GM12892 (cell line): ENCODE measurements at regions not wholly inside any gene's neighbourhood (a gene's known extent, or its start where the extent isn't known, plus 50 kb on each side); places are given as distances from the start of the nearest gene placed in this dataset.

Source experiments
- DNase-seq: peaks from one replicate; pipeline ENCODE4 v3.0.0; 2011; ENCODE audit not compliant: insufficient read length
- FAIRE-seq: peaks from 2 replicates; lab custom pipeline; 2011; peaks lifted over from hg19 to GRCh38; lab: Jason Lieb, UNC
- POLR2A ChIP-seq: IDR thresholded peaks from 2 replicates; pipeline ENCODE4 v1.6.1; 2011; ENCODE audit warnings: low read depth, low read length, control low read depth
- POLR2AphosphoS5 ChIP-seq: IDR thresholded peaks from 2 replicates; pipeline ENCODE4 v1.6.1; 2011; ENCODE audit warnings: low read depth, low read length, control low read depth
- TAF1 ChIP-seq: IDR thresholded peaks from 2 replicates; pipeline ENCODE4 v1.6.1; 2011; ENCODE audit warnings: low read depth, mild to moderate bottlenecking, control low read depth, low read length, borderline replicate concordance

DNA sequence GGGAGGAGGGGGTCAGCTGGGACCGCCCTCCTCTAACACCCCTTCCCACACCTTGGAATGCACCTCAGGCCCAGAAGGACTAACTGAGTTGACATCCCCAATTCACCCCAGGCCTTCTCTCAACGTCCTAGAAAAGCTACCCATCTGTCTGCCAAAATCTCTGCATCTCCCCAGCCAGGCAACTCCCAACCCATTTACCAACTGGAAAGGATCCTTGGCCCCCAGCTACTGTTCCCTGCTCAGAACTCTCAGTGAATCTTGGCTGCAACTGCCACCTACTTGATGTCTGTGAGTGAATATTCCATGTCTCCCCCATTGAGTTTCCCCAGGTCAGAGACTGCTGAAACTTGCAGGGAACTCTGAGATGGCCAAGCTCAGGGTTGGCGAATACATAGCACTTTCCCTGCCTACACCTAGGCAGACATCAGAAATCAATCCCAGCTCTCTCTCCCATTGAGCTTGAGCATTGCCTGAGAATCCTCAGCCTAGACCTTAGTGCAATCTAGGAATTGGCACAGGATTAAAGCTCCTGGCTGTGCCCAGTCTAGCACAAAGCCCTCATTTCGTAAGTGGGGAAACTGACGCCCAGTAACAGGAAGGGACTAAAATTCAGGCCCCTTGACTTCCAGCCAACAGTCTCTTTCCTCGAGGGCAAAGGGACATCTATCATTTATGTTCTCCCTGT lies 71.9 kb upstream of the NCOR2 start:
- TF ChIP-seq POLR2A (no peak), POLR2AphosphoS5 (no peak), TAF1 (no peak)
- no peak for DNase-seq
- FAIRE-seq: no peak

DNA sequence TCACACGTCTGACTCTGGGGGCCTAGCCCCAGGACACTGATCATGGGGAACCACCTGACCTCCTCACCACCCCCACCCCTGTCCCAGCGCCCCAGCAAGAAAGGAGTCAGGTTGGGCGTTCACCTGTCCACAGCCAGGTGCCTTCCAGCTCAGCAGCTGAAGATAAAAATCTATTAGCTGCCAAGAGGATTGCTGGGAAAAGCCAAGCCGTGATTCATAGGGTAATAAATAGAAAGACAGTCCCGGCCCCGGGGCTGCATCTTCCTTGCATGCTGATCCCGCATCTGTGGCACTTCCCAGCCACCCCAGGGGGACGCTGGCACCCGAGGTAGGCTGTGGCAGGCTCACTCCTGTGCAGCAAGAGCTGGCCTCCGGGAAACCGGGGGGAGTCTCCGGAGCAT lies 70.2 kb upstream of the NCOR2 start:
- TF ChIP-seq POLR2AphosphoS5: no peak
- no peak for TF ChIP-seq TAF1
- TF ChIP-seq POLR2A: no peak
- FAIRE-seq (no peak), DNase-seq (no peak)

DNA sequence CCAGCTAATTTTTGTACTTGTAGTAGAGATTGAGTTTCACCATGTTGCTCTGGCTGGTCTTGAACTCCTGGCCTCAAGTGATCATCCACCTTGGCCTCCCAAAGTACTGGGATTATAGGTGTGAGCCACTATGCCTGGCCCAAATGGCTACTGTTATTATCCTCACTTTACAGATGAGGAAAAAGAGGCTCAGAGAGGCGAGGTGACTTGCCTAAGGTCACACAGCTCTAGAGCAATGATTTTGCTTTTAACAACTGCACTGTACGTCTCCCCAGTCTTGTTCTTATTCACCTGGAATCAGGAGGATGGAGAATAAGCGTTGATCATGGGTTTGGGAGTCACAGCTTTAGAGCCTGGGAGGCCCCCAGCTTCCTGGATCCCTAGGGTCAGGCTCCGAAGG lies 69.8 kb upstream of the NCOR2 start:
- no peak for TF ChIP-seq POLR2AphosphoS5
- TF ChIP-seq TAF1: no peak
- TF ChIP-seq POLR2A: no peak
- DNase-seq (no peak), FAIRE-seq (no peak)

DNA sequence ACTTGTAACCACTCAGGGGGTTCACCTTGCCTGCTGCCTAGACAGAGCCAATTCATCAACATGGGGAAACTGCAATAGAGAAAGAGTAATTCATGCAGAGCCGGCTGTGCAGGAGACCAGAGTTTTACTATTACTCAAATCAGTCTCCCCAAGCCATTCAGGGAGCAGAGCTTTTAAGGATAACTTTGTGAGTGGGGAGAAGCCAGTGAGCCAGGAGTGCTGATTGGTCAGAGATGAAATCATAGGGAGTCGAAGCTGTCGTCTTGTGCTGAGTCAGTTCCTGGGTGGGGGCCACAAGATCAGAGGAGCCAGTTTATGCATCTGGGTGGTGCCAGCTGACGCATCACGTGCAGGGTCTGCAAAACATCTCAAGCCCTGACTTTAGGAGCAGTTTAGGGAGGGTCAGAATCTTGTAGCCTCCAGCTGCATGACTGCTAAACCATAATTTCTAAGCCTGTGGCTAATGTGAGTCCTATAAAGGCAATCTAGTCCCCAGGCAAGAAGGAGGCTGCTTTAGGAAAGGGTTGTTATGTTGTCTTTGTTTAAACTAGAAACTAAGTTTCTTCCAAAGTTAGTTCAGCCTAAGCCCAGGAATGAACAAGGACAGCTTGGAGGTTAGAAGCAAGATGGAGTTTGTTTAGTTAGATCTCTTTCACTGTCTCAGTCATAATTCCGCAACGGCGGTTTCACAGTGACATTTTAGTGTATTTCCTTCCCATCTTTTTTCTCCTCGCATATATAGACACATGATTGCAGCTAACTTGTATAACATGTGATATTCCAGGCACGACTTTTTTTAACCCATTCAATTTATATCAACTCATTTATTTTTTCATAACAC lies 68.9 kb upstream of the NCOR2 start:
- no peak for FAIRE-seq
- no peak for DNase-seq

DNA sequence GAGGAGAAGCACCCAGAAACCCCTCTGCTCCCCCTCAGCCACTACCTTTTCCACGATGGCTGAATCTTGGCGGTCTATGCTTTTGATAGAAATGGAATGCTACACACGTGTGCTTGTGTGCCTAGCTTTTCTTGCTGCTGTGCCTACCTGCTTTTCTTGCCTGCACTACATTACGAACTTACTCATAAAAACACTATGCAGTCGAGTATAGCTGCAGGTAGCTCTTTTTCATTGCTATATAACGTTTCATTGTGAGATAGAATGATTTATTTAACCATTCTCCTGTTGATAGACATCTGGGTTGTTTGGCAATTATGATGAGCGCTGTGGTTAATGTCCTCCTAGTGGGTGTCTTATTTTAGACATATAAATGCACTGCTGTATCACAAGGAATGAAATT lies 67.9 kb upstream of the NCOR2 start:
- TF ChIP-seq POLR2A: no peak
- no peak for TF ChIP-seq POLR2AphosphoS5
- no peak for TF ChIP-seq TAF1
- no peak for DNase-seq
- FAIRE-seq: no peak

More for the DNA sequence above, 68.9 kb upstream of the NCOR2 start:
- TF ChIP-seq POLR2A (no peak), TAF1 (no peak), POLR2AphosphoS5 (no peak)

DNA sequence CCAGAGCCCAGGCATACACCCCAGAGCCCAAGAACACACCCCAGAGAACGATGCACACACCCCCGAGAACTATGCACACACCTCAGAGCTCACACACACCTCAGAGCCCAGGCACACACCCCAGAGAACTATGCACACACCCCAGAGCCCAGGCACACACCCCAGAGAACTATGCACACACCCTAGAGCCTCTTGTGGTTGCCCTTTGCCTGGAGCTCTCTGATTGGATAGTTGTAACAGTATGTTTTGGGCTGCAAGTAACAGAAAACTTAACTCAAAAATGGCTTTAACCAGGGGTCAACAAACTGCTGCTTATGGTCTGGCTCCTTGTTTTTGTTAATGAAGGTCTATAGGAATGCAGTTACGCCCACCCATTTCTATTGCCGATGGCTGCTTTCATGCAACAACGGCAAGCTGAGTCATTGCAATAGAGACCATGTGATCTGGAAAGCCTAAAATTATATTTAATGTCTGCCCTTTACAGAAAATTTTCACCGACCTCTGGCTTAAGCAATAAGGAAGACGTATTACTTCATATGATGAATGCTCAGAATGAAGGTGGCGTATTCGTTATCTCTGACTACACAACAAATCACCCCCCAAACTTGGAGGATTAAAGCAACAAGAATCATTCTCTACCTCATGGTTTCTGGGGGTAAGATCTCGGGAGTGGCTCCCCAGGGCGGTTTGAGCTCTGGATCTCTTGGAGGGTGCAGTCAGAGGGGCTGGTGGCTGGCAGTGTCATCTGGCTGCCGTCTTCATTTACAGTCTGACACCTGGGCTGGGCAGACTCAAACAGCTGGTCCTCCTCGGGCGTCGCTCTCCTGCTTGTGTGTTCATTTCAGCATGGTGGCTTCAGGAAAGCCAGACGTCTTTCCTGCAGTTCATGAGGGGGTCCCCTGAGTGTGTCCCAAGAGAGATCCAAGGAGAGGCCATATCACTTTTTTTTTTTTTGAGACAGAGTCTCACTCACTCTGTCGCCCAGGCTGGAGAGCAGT lies 66.3 kb upstream of the NCOR2 start:
- no peak for DNase-seq
- TF ChIP-seq TAF1: no peak
- no peak for TF ChIP-seq POLR2AphosphoS5
- no peak for TF ChIP-seq POLR2A
- no peak for FAIRE-seq

DNA sequence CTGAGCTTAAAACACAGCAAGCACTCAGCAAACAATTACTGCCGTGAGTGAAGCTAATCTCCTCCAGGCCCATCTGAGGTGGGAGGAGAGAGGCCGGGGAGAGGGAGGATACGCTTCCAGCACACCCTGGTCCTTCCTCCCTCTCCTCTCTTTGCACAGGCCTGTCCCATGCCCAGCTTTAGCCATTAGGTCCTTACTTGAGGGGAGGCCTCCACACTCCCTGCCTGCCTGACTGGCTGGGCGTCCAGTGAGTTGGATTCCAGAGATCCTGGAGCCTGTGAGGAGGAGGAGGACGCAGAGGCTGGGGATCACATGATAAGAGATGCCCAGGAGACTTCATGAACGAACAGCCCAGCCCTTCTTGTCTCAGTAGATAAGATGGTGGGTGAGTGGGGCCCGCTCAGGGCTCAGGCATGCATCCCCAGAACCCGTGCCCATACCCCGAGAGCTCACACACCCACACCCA lies 65.1 kb upstream of the NCOR2 start:
- TF ChIP-seq TAF1 (no peak), POLR2A (no peak), POLR2AphosphoS5 (no peak)
- DNase-seq (no peak), FAIRE-seq (no peak)

DNA sequence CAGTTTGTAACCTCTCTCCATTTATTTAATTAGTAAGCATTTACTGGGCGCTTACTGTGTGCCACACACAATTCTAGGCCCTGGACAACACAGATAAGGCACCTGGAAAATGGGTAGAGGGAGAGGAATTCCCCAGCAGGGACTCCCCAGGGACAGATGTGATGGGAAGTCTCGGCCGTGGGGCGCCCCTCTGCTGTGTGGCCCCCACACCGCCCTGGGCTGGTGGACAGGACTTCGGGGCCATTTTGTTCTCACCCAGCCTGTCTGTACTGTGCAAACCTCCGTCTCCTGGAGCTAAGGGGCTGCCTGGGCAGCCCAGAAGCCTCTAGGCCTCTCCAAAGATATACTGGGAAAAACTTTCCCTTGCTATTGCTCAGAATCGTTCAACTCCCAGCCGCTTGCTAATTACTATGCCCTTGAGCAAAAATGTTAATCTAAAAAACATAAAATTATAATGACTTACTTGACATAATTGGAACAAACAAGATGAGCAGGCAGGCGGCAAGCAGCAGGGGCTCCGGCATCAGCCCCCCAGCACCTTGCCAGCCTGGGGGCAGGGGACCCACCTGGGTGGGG lies 64.4 kb upstream of the NCOR2 start:
- no peak for TF ChIP-seq POLR2AphosphoS5
- no peak for TF ChIP-seq POLR2A
- no peak for TF ChIP-seq TAF1
- DNase-seq (no peak), FAIRE-seq (no peak)

DNA sequence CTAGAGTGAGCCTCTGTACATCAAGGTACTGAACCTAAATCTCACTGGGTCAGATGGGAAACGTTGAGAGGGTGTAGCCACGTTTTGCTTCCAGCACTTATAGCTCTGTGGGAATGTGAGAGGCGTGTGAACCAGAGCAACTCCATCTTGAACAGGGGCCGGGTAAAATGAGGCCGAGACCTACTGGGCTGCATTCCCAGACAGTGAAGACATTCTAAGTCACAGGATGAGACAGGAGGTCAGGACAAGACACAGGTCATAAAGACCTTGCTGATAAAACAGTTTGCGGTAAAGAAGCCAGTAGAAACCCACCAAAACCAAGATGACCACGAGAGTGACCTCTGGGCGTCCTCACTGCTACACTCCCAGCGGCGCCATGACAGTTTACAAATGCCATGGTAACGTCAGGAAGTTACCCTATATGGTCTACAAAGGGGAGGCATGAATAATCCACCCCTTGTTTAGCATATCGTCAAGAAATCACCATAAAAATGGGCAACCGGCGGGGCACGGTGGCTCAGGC lies 63.4 kb upstream of the NCOR2 start:
- FAIRE-seq: no peak
- no peak for DNase-seq
- TF ChIP-seq POLR2AphosphoS5 (no peak), POLR2A (no peak), TAF1 (no peak)

DNA sequence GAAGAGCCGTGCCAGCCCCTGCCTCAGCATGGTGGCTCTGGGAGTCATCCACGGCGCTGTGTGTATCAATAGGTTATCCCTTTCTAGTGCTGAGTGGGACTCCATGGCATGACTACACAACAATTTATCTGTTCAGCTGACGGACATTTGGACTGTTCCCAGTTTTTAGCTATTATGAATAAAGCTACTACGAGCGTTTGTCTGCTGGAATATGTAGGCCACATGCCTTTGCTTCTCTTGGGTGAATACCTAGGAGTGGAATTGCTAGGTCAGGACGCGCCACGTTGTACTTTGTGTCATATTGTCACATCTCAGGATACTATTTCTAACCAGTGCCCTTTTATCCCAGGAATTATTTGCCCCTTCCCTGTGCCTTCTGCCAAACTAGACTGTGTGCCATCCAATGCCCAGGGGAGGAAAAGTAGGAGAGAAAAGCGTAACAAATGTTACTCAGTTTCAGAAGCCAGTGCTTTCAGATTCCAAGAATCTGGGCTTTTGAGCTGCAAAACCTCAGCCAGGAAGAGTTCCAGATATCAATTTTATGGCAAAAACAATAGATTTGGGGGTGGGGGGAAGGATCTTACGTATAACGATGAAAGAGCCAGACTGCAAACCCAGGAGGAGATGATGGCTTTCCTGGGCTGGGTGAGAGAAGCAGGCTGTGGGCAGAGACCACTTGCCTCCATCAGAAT lies 62.5 kb upstream of the NCOR2 start:
- FAIRE-seq: no peak
- no peak for DNase-seq
- TF ChIP-seq POLR2A: no peak
- no peak for TF ChIP-seq TAF1
- TF ChIP-seq POLR2AphosphoS5: no peak

DNA sequence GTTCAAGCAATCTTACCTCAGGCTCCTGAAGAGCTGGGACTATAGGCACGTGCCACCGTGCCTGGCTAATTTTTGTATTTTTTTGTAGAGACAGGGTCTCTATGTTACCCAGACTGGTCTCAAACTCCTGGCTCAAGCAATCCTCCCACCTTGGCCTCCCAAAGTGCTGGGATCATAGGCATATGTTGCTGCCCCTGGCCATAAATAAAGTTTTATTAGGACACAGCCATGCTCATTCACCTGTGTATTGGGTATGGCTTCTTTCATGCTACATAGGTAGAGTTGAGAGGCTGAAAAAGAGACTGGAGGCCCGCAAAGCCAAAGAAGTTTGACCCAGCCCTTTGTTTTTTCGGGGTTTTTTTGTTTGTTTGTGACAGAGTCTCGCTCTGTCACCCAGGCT lies 61.7 kb upstream of the NCOR2 start:
- no peak for FAIRE-seq
- no peak for TF ChIP-seq TAF1
- no peak for TF ChIP-seq POLR2AphosphoS5
- no peak for TF ChIP-seq POLR2A
- DNase-seq: no peak
